Vagina (tissue), 2 donors: ENCODE measurements at regions not wholly inside any gene's neighbourhood (a gene's known extent, or its start where the extent isn't known, plus 50 kb on each side); places are given as distances from the start of the nearest gene placed in this dataset.

Experiments
- CTCF ChIP-seq, 3 experiments: fragments of 450-650 bp in 2 of 3; fragments of 200-600 bp in 1 of 3; sonication (generic) in 1 of 3; IDR thresholded peaks; one replicate each; pipeline ENCODE4 v1.5.1; 2017 to 2019; ENCODE audit warnings: antibody characterized with exemption in 3 of 3, mild to moderate bottlenecking in 2 of 3, moderate library complexity in 2 of 3
- POLR2A ChIP-seq, 2 donors: fragments of 450-650 bp; IDR thresholded peaks; one replicate each; pipeline ENCODE4 v1.6.1; 2017; ENCODE audit warnings: antibody characterized with exemption in 2 of 2, mild to moderate bottlenecking in 2 of 2, moderate library complexity in 2 of 2
- POLR2AphosphoS5 ChIP-seq, 2 donors: sonication (generic); formaldehyde crosslinking; IDR thresholded peaks; one replicate each; pipeline ENCODE4 v1.9.0; 2017; ENCODE audit warnings: antibody characterized with exemption in 2 of 2, mild to moderate bottlenecking in 2 of 2, low read depth in 1 of 2; ENCODE audit not compliant: insufficient read depth in 1 of 2

- TF ChIP-seq CTCF (IDR thresholded peaks at IDR 0.05), result no peak
- no peak for TF ChIP-seq POLR2AphosphoS5 (IDR thresholded peaks at IDR 0.05; ENCODE audit: insufficient read depth in 1 of 2, low read depth in 1 of 2)
- no peak for TF ChIP-seq POLR2A (IDR thresholded peaks at IDR 0.05)
Measured at GRCh38 chr11:97461044-97461880, 1071.4 kb downstream of the JRKL start.
